NCI-H1930 (cell line): ENCODE measurements at regions not wholly inside any gene's neighbourhood (a gene's known extent, or its start where the extent isn't known, plus 50 kb on each side); places are given as distances from the start of the nearest gene placed in this dataset.
"Not testable (repeated sequence)": the region's sequence is repeated elsewhere in the genome, so short reads cannot be mapped to it uniquely, and the experiment has no call there.

ENCODE experiments used
- DNase-seq, 2 experiments: peaks; one replicate each; lab custom pipeline; 2025; lab: John Stamatoyannopoulos, UW

DNA sequence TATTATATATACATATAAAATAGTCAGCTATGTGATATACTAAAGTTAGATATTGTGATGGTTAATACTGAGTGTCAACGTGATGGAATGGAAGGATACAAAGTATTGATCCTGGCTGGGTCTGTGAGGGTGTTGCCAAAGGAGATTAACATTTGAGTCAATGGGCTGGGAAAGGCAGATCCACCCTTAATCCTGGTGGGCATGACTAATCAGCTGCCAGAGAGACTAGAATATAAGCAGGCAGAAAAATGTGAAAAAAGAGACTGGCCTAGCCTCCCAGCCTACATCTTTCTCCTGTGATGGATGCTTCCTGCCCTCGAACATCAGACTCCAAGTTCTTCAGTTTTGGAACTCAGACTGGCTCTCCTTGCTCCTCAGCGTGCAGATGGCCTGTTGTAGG is 321.6 kb upstream of the NT5E start:
- DNase-seq = not testable (repeated sequence)

GRCh38 chr6:85127696-85128243 is 322.1 kb upstream of the NT5E start:
- no peak for DNase-seq

- no peak for DNase-seq
Observed at GRCh38 chr6:85127168-85127498, 322.8 kb upstream of the NT5E start.

- peak in 1 of 2 experiments; percentile 23 for DNase-seq
Observed at GRCh38 chr6:85126485-85127167, 323.3 kb upstream of the NT5E start.

- DNase-seq = no peak
Observed at GRCh38 chr6:85125526-85125925, 324.4 kb upstream of the NT5E start.

DNA sequence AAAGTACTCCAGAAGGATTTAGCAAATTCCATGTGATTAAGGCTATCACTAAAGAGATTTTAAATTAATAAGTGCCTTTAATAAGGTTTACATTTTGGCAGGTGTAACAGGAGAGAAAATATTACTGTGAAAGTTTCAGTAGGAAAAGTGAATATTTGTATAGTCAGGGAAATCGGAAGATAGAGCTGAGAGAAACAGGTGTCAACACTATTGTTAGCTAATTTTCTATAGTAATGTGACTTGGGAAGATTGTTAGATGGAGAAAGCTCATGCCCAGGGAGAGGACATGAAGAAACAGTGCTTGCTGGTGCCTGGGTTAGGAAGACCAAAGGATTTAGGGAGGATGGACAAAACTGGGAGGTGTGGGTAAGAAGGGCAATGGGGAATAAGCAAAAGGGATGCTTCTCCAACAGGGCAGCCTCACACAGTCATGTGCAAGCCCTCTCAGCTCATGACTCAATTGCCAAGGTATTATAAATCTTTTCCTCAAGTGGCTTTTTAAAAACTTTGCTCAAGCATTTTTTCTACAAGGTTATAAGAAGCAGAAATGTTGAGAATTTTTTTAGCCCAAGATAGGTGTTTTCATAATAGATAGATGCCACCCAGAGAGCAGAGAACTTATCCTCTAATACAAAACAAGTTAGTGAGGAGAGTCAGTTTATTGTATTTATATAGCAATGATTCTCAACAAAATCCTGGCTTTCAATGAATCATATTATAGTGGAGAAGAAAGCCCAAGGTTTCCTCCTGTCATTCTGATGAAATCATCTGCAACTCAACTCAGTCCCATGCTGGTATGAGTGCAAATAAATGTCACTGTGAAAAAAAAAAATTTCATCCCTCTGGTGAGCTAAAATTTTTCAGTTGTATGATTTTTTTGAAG is 325.2 kb upstream of the NT5E start:
- no peak for DNase-seq

GRCh38 chr6:85121158-85121557 is 328.7 kb upstream of the NT5E start:
- no peak for DNase-seq

- DNase-seq = no peak
Observed at GRCh38 chr6:85118652-85119235, 331.1 kb upstream of the NT5E start.

DNA sequence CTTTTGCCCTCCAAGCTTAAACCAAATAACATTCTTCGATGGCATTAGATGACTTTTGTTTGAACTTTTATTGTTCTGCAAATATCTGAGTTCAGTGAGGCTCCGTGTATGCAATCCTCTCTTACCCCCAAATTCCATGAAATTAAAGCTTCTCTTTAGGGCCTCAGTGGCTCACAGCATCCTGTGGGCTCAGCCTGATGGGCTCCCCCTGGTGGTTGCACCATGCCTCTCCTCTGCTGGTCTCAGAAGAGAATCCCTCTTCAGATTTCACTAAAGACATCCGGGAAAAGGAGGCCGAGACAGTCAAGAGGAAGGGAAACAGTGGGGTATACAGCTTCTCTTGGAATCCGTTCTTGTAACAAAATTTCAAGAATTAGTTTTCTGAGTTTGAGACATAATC is 331.6 kb upstream of the NT5E start:
- no peak for DNase-seq

GRCh38 chr6:85116475-85116874 is 333.4 kb upstream of the NT5E start:
- DNase-seq = no peak

GRCh38 chr6:85115876-85116275 is 334.0 kb upstream of the NT5E start:
- DNase-seq = no peak

GRCh38 chr6:85115376-85115775 is 334.5 kb upstream of the NT5E start:
- no peak for DNase-seq

DNA sequence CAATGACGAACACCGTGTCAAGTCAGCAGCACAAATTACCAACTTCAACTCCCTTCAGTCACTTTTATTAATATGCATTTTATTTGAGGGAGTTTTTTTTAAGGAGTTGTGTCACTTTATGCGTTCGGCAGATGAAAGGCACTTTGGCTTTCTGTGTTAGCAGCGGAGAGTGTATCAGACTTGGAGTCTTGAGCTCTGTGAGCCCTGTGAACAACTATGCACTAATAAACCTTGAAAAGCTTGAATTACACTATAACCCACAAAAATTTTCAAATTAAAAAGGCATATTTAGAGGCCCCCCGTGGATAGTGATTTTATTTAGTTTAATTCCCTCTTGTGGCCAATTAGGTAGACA is 335.3 kb upstream of the NT5E start:
- DNase-seq = no peak

DNA sequence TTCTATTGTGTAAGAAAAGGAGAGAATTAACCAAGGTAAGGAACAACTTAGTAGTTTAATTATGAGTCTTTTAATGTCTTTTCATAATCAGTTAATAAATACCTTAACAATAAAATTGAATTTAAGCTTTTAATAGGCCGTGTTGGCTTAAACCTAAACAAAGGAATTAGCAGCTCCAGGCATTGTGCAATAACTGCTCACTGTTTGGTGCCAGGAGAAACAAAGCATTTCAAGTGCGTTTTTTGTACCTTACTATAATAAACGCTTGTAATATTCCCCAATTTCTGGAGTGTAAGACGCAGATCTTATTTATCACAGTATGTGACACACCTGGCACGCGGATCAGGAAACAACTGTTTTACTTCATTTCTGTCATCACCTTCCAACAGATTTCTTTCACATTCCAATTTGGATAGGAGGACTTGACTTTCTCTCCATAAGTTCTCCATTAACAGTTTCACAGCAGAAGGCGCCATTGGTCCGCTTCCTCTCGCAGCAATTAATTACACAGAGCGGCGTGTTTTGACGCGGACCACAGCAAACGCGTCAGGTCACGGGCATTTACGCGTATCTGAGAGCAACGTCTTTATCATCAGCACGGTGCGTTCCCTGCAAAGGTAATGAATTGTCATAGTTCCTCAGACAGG is 335.8 kb upstream of the NT5E start:
- DNase-seq = no peak

DNA sequence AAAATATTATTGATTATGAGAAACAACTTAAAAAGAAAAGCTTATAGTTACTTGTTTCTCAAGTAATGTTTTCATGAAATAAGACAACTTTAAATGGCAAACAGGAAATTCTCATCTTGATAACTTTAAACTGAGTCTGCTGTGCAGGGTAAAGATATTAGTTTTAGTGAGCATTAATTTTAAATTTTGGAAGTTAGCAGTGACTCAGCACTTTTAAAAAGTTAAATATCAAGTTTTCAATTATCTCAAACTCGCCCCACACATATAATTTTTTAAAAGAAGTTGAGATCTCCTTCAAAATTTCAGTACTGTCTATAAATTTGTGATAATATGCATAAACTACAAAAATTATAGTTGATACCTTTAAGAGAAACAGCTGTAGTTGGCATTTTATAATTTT is 337.3 kb upstream of the NT5E start:
- no peak for DNase-seq

GRCh38 chr6:85111481-85112011 is 338.3 kb upstream of the NT5E start:
- DNase-seq = no peak

DNA sequence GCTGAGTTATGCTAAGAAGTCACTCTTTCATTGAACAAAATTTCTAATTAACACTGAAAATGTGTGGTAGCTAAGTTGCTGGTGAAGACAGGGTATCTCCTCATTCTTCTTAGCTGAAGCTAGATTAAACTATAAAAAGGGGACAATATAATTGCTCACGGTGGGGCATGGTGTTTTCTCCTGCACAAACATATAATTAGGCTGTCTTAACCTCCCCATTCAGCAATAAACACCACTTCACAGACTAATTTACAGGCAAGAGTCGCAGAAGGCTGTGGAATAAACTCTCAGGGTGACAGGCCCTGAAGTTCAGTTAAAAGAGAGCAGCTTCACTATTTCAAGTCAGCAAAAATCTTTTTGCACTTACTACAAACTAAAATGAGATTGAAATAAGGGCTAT is 338.9 kb upstream of the NT5E start:
- DNase-seq = no peak

DNA sequence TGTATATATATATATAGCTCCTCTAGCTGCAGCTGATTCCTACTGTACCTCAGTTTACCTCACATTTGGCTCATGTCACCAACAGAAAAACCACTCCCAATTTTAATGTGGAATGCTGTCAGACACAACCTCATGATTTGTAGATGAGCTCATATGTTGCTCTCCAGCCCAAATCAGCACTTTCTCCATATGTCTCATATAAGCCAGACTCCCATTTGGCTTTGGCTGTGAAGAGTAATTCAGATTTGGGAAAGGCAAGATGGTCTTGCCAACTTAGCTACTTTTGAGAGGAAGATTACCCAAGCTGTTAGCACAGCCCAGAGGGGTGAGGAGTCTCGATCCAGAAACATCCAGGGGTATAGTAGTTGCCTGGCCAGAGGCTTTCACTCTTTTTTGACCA is 342.2 kb upstream of the NT5E start:
- DNase-seq = no peak

- DNase-seq = no peak
Observed at GRCh38 chr6:85096976-85097375, 332.6 kb upstream of the TBX18 start.

DNA sequence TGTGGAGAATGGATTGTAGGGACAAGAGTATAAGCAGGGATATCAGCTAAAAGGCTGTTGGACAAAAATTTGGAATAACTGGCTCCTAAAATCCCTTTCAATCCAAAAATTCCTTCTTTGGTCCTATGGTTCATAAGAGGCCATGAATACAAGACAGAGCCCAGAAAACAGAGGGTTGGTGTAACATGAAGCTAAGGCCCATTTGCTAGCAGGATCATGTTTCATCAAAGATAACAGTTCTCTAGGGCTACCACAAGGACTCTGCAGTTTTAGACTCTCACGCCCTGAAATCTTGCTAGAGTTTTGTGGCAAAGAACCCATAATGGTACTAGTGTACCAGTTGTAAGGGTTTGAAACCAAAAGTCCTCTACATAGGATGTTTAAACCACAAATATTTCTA is 327.8 kb upstream of the TBX18 start:
- DNase-seq = no peak

DNA sequence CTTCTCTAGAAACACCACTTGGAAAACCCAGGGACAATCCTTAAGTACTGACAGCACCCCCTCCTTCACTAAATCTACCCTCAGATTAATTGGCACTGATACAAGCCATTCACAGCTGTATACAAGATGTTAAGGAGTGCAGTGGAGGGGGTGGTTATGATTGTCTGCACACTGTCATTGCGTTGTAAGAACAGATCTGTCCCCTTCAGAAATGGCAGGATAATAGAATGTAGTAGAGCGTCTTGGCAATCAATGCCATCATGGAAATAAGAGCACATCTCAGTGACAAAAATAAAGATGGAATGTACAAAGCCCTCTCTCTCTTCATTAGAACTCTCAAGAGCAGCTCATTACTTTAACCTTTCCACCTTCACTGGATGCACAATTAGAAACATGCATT is 324.9 kb upstream of the TBX18 start:
- DNase-seq = no peak

DNA sequence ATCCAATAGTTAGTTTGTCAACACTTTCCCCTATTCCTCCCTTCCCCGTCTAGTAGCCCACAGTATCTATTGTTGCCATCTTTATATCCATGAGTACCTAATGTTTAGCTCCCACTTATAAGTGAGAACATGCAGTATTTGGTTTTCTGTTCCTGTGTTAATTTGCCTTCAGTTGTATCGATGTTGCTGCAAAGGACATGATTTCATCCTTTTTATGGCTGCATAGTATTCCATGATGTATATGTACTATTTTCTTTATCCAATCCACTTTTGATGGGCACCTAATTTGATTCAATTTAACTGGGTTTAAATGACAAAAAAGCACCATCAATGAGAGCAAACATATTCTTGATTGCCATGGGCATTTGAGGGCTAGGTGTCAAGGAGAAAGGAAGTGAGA is 321.5 kb upstream of the TBX18 start:
- no peak for DNase-seq
